ENCODE measurements at regions not wholly inside any gene's neighbourhood (a gene's known extent, or its start where the extent isn't known, plus 50 kb on each side); places are given as distances from the start of the nearest gene placed in this dataset.

- H3K9me3 Mint-ChIP-seq = no peaks in the 10 kb centered on the region
- no peak for DNase-seq
- H3K27me3 Mint-ChIP-seq (ENCODE audit: low read depth, poor library complexity) = peaks cover 11% of the 10 kb centered on the region
- TF ChIP-seq CTCF (IDR thresholded peaks at IDR 0.05) = no peak
- H3K36me3 Mint-ChIP-seq (ENCODE audit: low read depth) = no peaks in the 10 kb centered on the region
- H3K4me1 Mint-ChIP-seq = peaks cover 32% of the 10 kb centered on the region
- H3K27ac Mint-ChIP-seq = no peak overlapping the region
- no peak overlapping the region for H3K4me3 Mint-ChIP-seq
Measured at GRCh38 chr15:38819387-38819950, 254.9 kb upstream of the RASGRP1 start.

- H3K9me3 Mint-ChIP-seq = no peaks in the 10 kb centered on the region
- no peak for TF ChIP-seq CTCF (IDR thresholded peaks at IDR 0.05)
- peaks cover 4% of the 10 kb centered on the region for H3K27me3 Mint-ChIP-seq (ENCODE audit: low read depth, poor library complexity)
- DNase-seq = no peak
- H3K27ac Mint-ChIP-seq = no peak overlapping the region
- peaks cover 22% of the 10 kb centered on the region for H3K4me1 Mint-ChIP-seq
- no peaks in the 10 kb centered on the region for H3K36me3 Mint-ChIP-seq (ENCODE audit: low read depth)
- no peak overlapping the region for H3K4me3 Mint-ChIP-seq
Measured at GRCh38 chr15:38823263-38823662, 258.6 kb upstream of the RASGRP1 start.

GRCh38 chr15:38824719-38825118, 260.1 kb upstream of the RASGRP1 start:
- no peak overlapping the region for H3K27ac Mint-ChIP-seq
- H3K27me3 Mint-ChIP-seq (ENCODE audit: low read depth, poor library complexity) = peaks cover 4% of the 10 kb centered on the region
- H3K4me1 Mint-ChIP-seq = peaks cover 8% of the 10 kb centered on the region
- no peak for TF ChIP-seq CTCF (IDR thresholded peaks at IDR 0.05)
- H3K9me3 Mint-ChIP-seq = no peaks in the 10 kb centered on the region
- no peak overlapping the region for H3K4me3 Mint-ChIP-seq
- DNase-seq = no peak
- H3K36me3 Mint-ChIP-seq (ENCODE audit: low read depth) = no peaks in the 10 kb centered on the region

GRCh38 chr15:38826880-38827279, 262.3 kb upstream of the RASGRP1 start:
- Mint-ChIP-seq H3K4me3 (no peak overlapping the region), H3K9me3 (peaks cover 3% of the 10 kb centered on the region), H3K27me3 (ENCODE audit: low read depth, poor library complexity) (peaks cover 4% of the 10 kb centered on the region), H3K36me3 (ENCODE audit: low read depth) (no peaks in the 10 kb centered on the region), H3K27ac (no peak overlapping the region), H3K4me1 (no peaks in the 10 kb centered on the region)
- no peak for DNase-seq
- TF ChIP-seq CTCF (IDR thresholded peaks at IDR 0.05) = no peak

GRCh38 chr15:38828031-38828532, 263.5 kb upstream of the RASGRP1 start:
- Mint-ChIP-seq H3K4me3 (no peak overlapping the region), H3K27me3 (ENCODE audit: low read depth, poor library complexity) (peaks cover 4% of the 10 kb centered on the region), H3K27ac (peak overlapping the region; percentile 32), H3K9me3 (peaks cover 15% of the 10 kb centered on the region), H3K36me3 (ENCODE audit: low read depth) (no peaks in the 10 kb centered on the region), H3K4me1 (no peaks in the 10 kb centered on the region)
- no peak for DNase-seq
- no peak for TF ChIP-seq CTCF (IDR thresholded peaks at IDR 0.05)

GRCh38 chr15:38829086-38829485, 264.5 kb upstream of the RASGRP1 start:
- DNase-seq = no peak
- no peak overlapping the region for H3K4me3 Mint-ChIP-seq
- H3K4me1 Mint-ChIP-seq = no peaks in the 10 kb centered on the region
- TF ChIP-seq CTCF (IDR thresholded peaks at IDR 0.05) = no peak
- no peak overlapping the region for H3K27ac Mint-ChIP-seq
- peaks cover 8% of the 10 kb centered on the region for H3K27me3 Mint-ChIP-seq (ENCODE audit: low read depth, poor library complexity)
- peaks cover 23% of the 10 kb centered on the region for H3K9me3 Mint-ChIP-seq
- H3K36me3 Mint-ChIP-seq (ENCODE audit: low read depth) = no peaks in the 10 kb centered on the region

Measured in nephron progenitor cell (in vitro differentiated cells).